ENCODE measurements at regions not wholly inside any gene's neighbourhood (a gene's known extent, or its start where the extent isn't known, plus 50 kb on each side); places are given as distances from the start of the nearest gene placed in this dataset.

- no peak for DNase-seq
Measured at GRCh38 chr16:26295625-26296304, 604.0 kb downstream of the HS3ST4 start.

GRCh38 chr16:26301516-26301915, 609.8 kb downstream of the HS3ST4 start:
- no peak for DNase-seq

GRCh38 chr16:26316683-26317464, 625.1 kb downstream of the HS3ST4 start:
- DNase-seq: no peak

- DNase-seq: no peak
Measured at GRCh38 chr16:26317885-26318284, 626.1 kb downstream of the HS3ST4 start.

- no peak for DNase-seq
Measured at GRCh38 chr16:26330654-26331053, 638.9 kb downstream of the HS3ST4 start.

GRCh38 chr16:26334218-26335111, 642.7 kb downstream of the HS3ST4 start:
- DNase-seq: no peak

GRCh38 chr16:26335236-26335853, 643.6 kb downstream of the HS3ST4 start:
- no peak for DNase-seq

- DNase-seq: no peak
Measured at GRCh38 chr16:26342621-26343020, 650.9 kb downstream of the HS3ST4 start.

- no peak for DNase-seq
Measured at GRCh38 chr16:26344240-26344776, 652.5 kb downstream of the HS3ST4 start.

GRCh38 chr16:26344976-26345375, 653.2 kb downstream of the HS3ST4 start:
- DNase-seq: no peak

GRCh38 chr16:26345966-26346365, 654.2 kb downstream of the HS3ST4 start:
- DNase-seq: no peak

- DNase-seq: no peak
Measured at GRCh38 chr16:26348095-26348494, 656.3 kb downstream of the HS3ST4 start.

GRCh38 chr16:26360867-26361266, 669.1 kb downstream of the HS3ST4 start:
- DNase-seq: no peak

- DNase-seq: no peak
Measured at GRCh38 chr16:26363581-26363980, 671.8 kb downstream of the HS3ST4 start.

- no peak for DNase-seq
Measured at GRCh38 chr16:26365161-26365940, 673.6 kb downstream of the HS3ST4 start.

- no peak for DNase-seq
Measured at GRCh38 chr16:26371349-26371869, 679.6 kb downstream of the HS3ST4 start.

GRCh38 chr16:26374279-26374925, 682.6 kb downstream of the HS3ST4 start:
- DNase-seq: no peak

- DNase-seq: no peak
Measured at GRCh38 chr16:26382586-26382985, 684.1 kb upstream of the C16orf82 start.

GRCh38 chr16:26386096-26386495, 680.6 kb upstream of the C16orf82 start:
- DNase-seq: no peak

GRCh38 chr16:26391833-26392232, 674.9 kb upstream of the C16orf82 start:
- DNase-seq: no peak

GRCh38 chr16:26394409-26394808, 672.3 kb upstream of the C16orf82 start:
- no peak for DNase-seq

Data from CD4-positive, alpha-beta T cell treated with Interleukin-6 for 4 hours (primary cell).